NT2/D1 (cell line): ENCODE measurements at regions not wholly inside any gene's neighbourhood (a gene's known extent, or its start where the extent isn't known, plus 50 kb on each side); places are given as distances from the start of the nearest gene placed in this dataset.
"Not testable (repeated sequence)": the region's sequence is repeated elsewhere in the genome, so short reads cannot be mapped to it uniquely, and the experiment has no call there.

Experiments used
- DNase-seq: peaks from one replicate; pipeline ENCODE4 v3.0.0-alpha.2; 2011; ENCODE audit warnings: low read depth, low spot score
- H3K27me3 ChIP-seq: 2 replicates; pipeline ENCODE4 v1.6.0; 2011; ENCODE audit warnings: mild to moderate bottlenecking; ENCODE audit not compliant: insufficient read length, insufficient read depth
- H3K36me3 ChIP-seq: 2 replicates; pipeline ENCODE4 v1.6.1; 2011; ENCODE audit warnings: mild to moderate bottlenecking, low read length, mixed read lengths; ENCODE audit not compliant: insufficient read depth, insufficient read length
- H3K4me1 ChIP-seq: 2 replicates; pipeline ENCODE4 v1.5.1; 2011; ENCODE audit not compliant: insufficient read depth, insufficient read length
- H3K4me3 ChIP-seq: 2 replicates; pipeline ENCODE4 v1.5.1; 2011; ENCODE audit warnings: low read depth; ENCODE audit not compliant: insufficient read length
- H3K9ac ChIP-seq: 2 replicates; pipeline ENCODE4 v1.6.0; 2011; ENCODE audit warnings: low read depth; ENCODE audit not compliant: insufficient read length
- H3K9me3 ChIP-seq: 2 replicates; pipeline ENCODE4 v1.5.1; 2011; ENCODE audit warnings: mild to moderate bottlenecking, low read length; ENCODE audit not compliant: insufficient read depth
- SUZ12 ChIP-seq: IDR thresholded peaks from 2 replicates; pipeline ENCODE4 v1.6.1; 2011; ENCODE audit not compliant: insufficient read length, insufficient read depth; ENCODE audit errors: extremely low read depth
- YY1 ChIP-seq: IDR thresholded peaks from 2 replicates; pipeline ENCODE4 v1.6.1; 2011; ENCODE audit not compliant: insufficient read length, insufficient read depth
- ZNF274 ChIP-seq: IDR thresholded peaks from 2 replicates; pipeline ENCODE4 v1.6.1; 2011; ENCODE audit warnings: mild to moderate bottlenecking, low read depth, low read length

- not testable (repeated sequence) for H3K9ac ChIP-seq, H3K36me3 ChIP-seq, H3K27me3 ChIP-seq, H3K9me3 ChIP-seq, DNase-seq, H3K4me3 ChIP-seq, H3K4me1 ChIP-seq
These were observed 53.3 kb upstream of the LRPAP1 start for GRCh38 chr4:3585567-3585966.

- Histone ChIP-seq H3K4me3 (no peak overlapping the region), H3K4me1 (no peaks in the 10 kb centered on the region), H3K27me3 (no peaks in the 10 kb centered on the region), H3K9me3 (no peaks in the 10 kb centered on the region), H3K9ac (no peak overlapping the region), H3K36me3 (no peaks in the 10 kb centered on the region)
- TF ChIP-seq ZNF274 (no peak), SUZ12 (no peak), YY1 (no peak)
- DNase-seq = no peak
These were observed 49.9 kb upstream of the LRPAP1 start for GRCh38 chr4:3582091-3582475.
